ENCODE measurements at regions not wholly inside any gene's neighbourhood (a gene's known extent, or its start where the extent isn't known, plus 50 kb on each side); places are given as distances from the start of the nearest gene placed in this dataset.

GRCh38 chr20:24892522-24892921 lies 56.5 kb upstream of the CST7 start:
- Histone ChIP-seq H3K4me3 (ENCODE audit: low read depth, low read length) (no peak overlapping the region), H3K36me3 (no peaks in the 10 kb centered on the region), H3K27ac (no peak overlapping the region), H3K27me3 (ENCODE audit: insufficient read depth, low read depth, severe bottlenecking) (no peaks in the 10 kb centered on the region), H3K9me3 (ENCODE audit: severe bottlenecking) (no peaks in the 10 kb centered on the region)
- no peak for TF ChIP-seq CTCF (IDR thresholded peaks at IDR 0.05; ENCODE audit: low read depth, low read length)
- peak; percentile 64 for DNase-seq

GRCh38 chr20:24892931-24893330 lies 56.1 kb upstream of the CST7 start:
- Histone ChIP-seq H3K36me3 (no peaks in the 10 kb centered on the region), H3K9me3 (ENCODE audit: severe bottlenecking) (no peaks in the 10 kb centered on the region)

GRCh38 chr20:24894488-24894887 lies 54.6 kb upstream of the CST7 start:
- Histone ChIP-seq H3K27me3 (ENCODE audit: insufficient read depth, low read depth, severe bottlenecking) (no peaks in the 10 kb centered on the region), H3K9me3 (ENCODE audit: severe bottlenecking) (peaks cover 6% of the 10 kb centered on the region), H3K27ac (no peak overlapping the region), H3K36me3 (no peaks in the 10 kb centered on the region), H3K4me3 (ENCODE audit: low read depth, low read length) (no peak overlapping the region)
- no peak for DNase-seq
- TF ChIP-seq CTCF (IDR thresholded peaks at IDR 0.05; ENCODE audit: low read depth, low read length) = no peak

More at GRCh38 chr20:24892931-24893330, 56.1 kb upstream of the CST7 start:
- DNase-seq = no peak
- Histone ChIP-seq H3K27me3 (ENCODE audit: insufficient read depth, low read depth, severe bottlenecking) (no peaks in the 10 kb centered on the region), H3K4me3 (ENCODE audit: low read depth, low read length) (no peak overlapping the region), H3K27ac (no peak overlapping the region)
- no peak for TF ChIP-seq CTCF (IDR thresholded peaks at IDR 0.05; ENCODE audit: low read depth, low read length)

GRCh38 chr20:24894967-24895366 lies 54.1 kb upstream of the CST7 start:
- DNase-seq = no peak
- Histone ChIP-seq H3K27ac (no peak overlapping the region), H3K27me3 (ENCODE audit: insufficient read depth, low read depth, severe bottlenecking) (no peaks in the 10 kb centered on the region), H3K9me3 (ENCODE audit: severe bottlenecking) (peaks cover 10% of the 10 kb centered on the region), H3K4me3 (ENCODE audit: low read depth, low read length) (no peak overlapping the region), H3K36me3 (no peaks in the 10 kb centered on the region)
- no peak for TF ChIP-seq CTCF (IDR thresholded peaks at IDR 0.05; ENCODE audit: low read depth, low read length)

- Histone ChIP-seq H3K4me3 (ENCODE audit: low read depth, low read length) (no peak overlapping the region), H3K27ac (no peak overlapping the region), H3K9me3 (ENCODE audit: severe bottlenecking) (peaks cover 14% of the 10 kb centered on the region), H3K36me3 (no peaks in the 10 kb centered on the region), H3K27me3 (ENCODE audit: insufficient read depth, low read depth, severe bottlenecking) (no peaks in the 10 kb centered on the region)
- DNase-seq = no peak
- no peak for TF ChIP-seq CTCF (IDR thresholded peaks at IDR 0.05; ENCODE audit: low read depth, low read length)
Measured at GRCh38 chr20:24895431-24895830, 53.6 kb upstream of the CST7 start.

GRCh38 chr20:24895898-24896658 lies 53.0 kb upstream of the CST7 start:
- no peak overlapping the region for H3K4me3 ChIP-seq (ENCODE audit: low read depth, low read length)
- no peaks in the 10 kb centered on the region for H3K27me3 ChIP-seq (ENCODE audit: insufficient read depth, low read depth, severe bottlenecking)
- peaks cover 17% of the 10 kb centered on the region for H3K9me3 ChIP-seq (ENCODE audit: severe bottlenecking)
- TF ChIP-seq CTCF (IDR thresholded peaks at IDR 0.05; ENCODE audit: low read depth, low read length) = no peak
- no peak for DNase-seq
- H3K36me3 ChIP-seq = no peaks in the 10 kb centered on the region
- H3K27ac ChIP-seq = no peak overlapping the region

All from WERI-Rb-1 (cell line).